H1 (cell line): ENCODE measurements at regions not wholly inside any gene's neighbourhood (a gene's known extent, or its start where the extent isn't known, plus 50 kb on each side); places are given as distances from the start of the nearest gene placed in this dataset.
A peak's percentile ranks its signal among the peaks of the same experiment; 100 is the strongest.

Experiments used
- CHD7 ChIP-seq: fragments of 300-600 bp; sonication (generic); IDR thresholded peaks from 2 replicates; pipeline ENCODE4 v1.7.1; 2012; ENCODE audit warnings: low read length, moderate library complexity, mild to moderate bottlenecking, inconsistent platforms; ENCODE audit not compliant: insufficient replicate concordance
- CREB1 ChIP-seq: IDR thresholded peaks from 2 replicates; pipeline ENCODE4 v1.6.1; 2012; ENCODE audit warnings: inconsistent platforms
- GABPA ChIP-seq: IDR thresholded peaks from 2 replicates; pipeline ENCODE4 v1.6.1; 2011; ENCODE audit warnings: mild to moderate bottlenecking, low read length, moderate library complexity, borderline replicate concordance; ENCODE audit not compliant: insufficient read depth
- HDAC6 ChIP-seq: IDR thresholded peaks from one replicate; pipeline ENCODE4 v1.7.1; 2012; ENCODE audit warnings: low read depth, mild to moderate bottlenecking, inconsistent platforms, low read length, moderate library complexity
- JUND ChIP-seq: IDR thresholded peaks from 2 replicates; pipeline ENCODE4 v1.6.1; 2011; ENCODE audit warnings: mild to moderate bottlenecking, improper control_type of control experiment, low read length
- SAP30 ChIP-seq: fragments of 300-600 bp; sonication (generic); IDR thresholded peaks from 2 replicates; pipeline ENCODE4 v1.7.1; 2012; ENCODE audit warnings: low read length, moderate library complexity, mild to moderate bottlenecking, inconsistent platforms; ENCODE audit not compliant: insufficient read depth, insufficient replicate concordance
- TAF1 ChIP-seq: IDR thresholded peaks from 2 replicates; pipeline ENCODE4 v1.6.1; 2011; ENCODE audit warnings: mild to moderate bottlenecking, low read depth, low read length

GRCh38 chr1:69244211-69244610, 323.5 kb upstream of the LRRC7 start (continued):
- TF ChIP-seq CHD7 (peak; percentile 81), CREB1 (no peak), GABPA (no peak), JUND (no peak), TAF1 (no peak), SAP30 (no peak), HDAC6 (no peak)
